ENCODE measurements at regions not wholly inside any gene's neighbourhood (a gene's known extent, or its start where the extent isn't known, plus 50 kb on each side); places are given as distances from the start of the nearest gene placed in this dataset.

DNA sequence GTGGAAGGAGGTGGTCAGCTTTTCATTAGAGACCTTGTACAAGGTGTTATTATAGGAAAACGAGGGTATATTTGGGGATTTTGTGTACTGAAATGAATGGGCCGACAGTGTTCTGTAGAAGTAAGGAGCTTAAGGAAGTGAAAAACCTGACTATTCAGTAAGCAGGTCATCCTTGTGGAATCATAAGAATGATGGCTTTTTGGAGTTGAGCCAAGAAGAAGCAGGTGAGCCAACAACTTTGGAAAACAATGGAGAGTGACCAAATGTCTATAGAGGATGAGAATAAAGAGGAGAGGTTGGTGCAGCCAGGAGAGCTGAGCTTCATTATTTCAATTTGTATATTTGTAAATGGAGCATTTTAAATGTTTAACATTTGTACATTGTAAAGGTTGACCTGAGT is 595.7 kb downstream of the CCSER2 start:
- H3K9me3 Mint-ChIP-seq, result peaks cover 4% of the 10 kb centered on the region
- H3K27ac Mint-ChIP-seq, result no peak overlapping the region
- no peak for DNase-seq (ENCODE audit: low spot score in 2 of 2, unreplicated experiment in 2 of 2)
- H3K4me1 Mint-ChIP-seq, result no peaks in the 10 kb centered on the region
- no peak overlapping the region for H3K4me3 Mint-ChIP-seq
- TF ChIP-seq, protein P1, sequence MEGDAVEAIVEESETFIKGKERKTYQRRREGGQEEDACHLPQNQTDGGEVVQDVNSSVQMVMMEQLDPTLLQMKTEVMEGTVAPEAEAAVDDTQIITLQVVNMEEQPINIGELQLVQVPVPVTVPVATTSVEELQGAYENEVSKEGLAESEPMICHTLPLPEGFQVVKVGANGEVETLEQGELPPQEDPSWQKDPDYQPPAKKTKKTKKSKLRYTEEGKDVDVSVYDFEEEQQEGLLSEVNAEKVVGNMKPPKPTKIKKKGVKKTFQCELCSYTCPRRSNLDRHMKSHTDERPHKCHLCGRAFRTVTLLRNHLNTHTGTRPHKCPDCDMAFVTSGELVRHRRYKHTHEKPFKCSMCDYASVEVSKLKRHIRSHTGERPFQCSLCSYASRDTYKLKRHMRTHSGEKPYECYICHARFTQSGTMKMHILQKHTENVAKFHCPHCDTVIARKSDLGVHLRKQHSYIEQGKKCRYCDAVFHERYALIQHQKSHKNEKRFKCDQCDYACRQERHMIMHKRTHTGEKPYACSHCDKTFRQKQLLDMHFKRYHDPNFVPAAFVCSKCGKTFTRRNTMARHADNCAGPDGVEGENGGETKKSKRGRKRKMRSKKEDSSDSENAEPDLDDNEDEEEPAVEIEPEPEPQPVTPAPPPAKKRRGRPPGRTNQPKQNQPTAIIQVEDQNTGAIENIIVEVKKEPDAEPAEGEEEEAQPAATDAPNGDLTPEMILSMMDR (IDR thresholded peaks at IDR 0.05; ENCODE audit: unreplicated experiment), result no peak
- H3K27me3 Mint-ChIP-seq (ENCODE audit: low read depth), result peaks cover 12% of the 10 kb centered on the region
- no peaks in the 10 kb centered on the region for H3K36me3 Mint-ChIP-seq

DNA sequence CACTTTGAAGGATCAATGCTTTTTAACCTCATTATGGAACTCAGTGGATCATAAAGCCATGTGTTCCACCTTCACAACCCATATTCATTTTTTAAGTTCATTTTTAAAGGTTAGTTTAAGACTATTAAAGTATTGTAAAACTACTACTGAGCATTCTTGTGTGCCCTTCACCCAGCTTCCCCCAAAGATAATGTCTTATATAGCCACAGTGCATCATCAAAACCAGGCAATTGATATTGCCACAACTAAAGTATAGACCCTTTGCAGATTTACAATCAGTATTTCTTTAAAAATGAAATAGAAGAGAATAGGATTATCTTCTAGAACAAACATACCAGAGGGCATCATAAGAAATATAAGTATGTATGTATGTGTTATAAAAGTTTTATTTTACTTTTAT is 597.1 kb downstream of the CCSER2 start:
- Mint-ChIP-seq H3K9me3 (no peaks in the 10 kb centered on the region), H3K36me3 (no peaks in the 10 kb centered on the region)

DNA sequence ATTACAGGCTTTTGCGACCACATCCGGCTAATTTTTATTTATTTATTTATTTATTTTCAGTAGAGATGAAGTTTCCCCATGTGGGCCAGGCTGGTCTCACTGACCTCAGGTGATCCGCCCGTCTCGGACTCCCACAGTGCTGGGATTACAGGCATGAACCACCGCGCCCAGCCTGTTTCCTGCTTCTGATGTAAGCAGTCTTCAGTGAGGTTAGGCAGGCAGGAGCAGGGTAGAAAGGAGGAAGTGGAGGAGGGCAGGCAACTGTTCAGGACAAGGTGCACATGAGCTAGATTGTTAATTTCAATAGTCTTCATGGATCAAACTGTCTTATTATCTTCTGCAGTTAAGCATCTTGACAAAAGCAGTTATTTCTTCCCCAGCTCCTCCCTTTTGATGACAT is 605.0 kb downstream of the CCSER2 start:
- Mint-ChIP-seq H3K4me1 (no peaks in the 10 kb centered on the region), H3K27ac (no peak overlapping the region), H3K9me3 (no peaks in the 10 kb centered on the region), H3K27me3 (ENCODE audit: low read depth) (peaks cover 15% of the 10 kb centered on the region), H3K36me3 (no peaks in the 10 kb centered on the region), H3K4me3 (no peak overlapping the region)
- TF ChIP-seq, protein P1 (IDR thresholded peaks at IDR 0.05; ENCODE audit: unreplicated experiment), result no peak
- DNase-seq (ENCODE audit: low spot score in 2 of 2, unreplicated experiment in 2 of 2), result no peak

More for the DNA sequence above, 597.1 kb downstream of the CCSER2 start:
- TF ChIP-seq, protein P1 (IDR thresholded peaks at IDR 0.05; ENCODE audit: unreplicated experiment), result no peak
- peaks cover 9% of the 10 kb centered on the region for H3K27me3 Mint-ChIP-seq (ENCODE audit: low read depth)
- DNase-seq (ENCODE audit: low spot score in 2 of 2, unreplicated experiment in 2 of 2), result no peak
- no peak overlapping the region for H3K4me3 Mint-ChIP-seq
- no peaks in the 10 kb centered on the region for H3K4me1 Mint-ChIP-seq
- no peak overlapping the region for H3K27ac Mint-ChIP-seq

DNA sequence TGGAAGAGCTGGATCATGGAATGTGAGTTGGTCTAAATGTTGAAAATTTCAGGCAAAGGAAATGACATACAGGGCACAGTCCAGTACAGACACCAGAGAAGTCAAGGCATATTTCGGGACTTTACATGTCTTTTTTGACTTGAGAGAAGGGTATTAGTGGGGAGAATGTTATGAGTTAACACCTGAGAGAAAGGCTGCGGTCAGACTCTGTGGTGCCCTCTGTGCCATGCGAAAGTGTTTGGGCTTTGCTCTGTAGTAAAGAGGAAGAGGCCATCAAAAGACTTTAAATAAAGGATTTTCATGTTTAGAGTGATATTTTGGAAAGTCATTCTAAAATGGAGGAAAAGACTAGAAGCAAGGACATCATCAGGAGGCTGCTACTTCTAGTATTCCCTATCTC is 607.4 kb downstream of the CCSER2 start:
- Mint-ChIP-seq H3K27ac (no peak overlapping the region), H3K4me3 (no peak overlapping the region), H3K4me1 (no peaks in the 10 kb centered on the region), H3K27me3 (ENCODE audit: low read depth) (peaks cover 26% of the 10 kb centered on the region), H3K9me3 (no peaks in the 10 kb centered on the region), H3K36me3 (no peaks in the 10 kb centered on the region)
- DNase-seq (ENCODE audit: low spot score in 2 of 2, unreplicated experiment in 2 of 2), result no peak
- TF ChIP-seq, protein P1 (IDR thresholded peaks at IDR 0.05; ENCODE audit: unreplicated experiment), result no peak

DNA sequence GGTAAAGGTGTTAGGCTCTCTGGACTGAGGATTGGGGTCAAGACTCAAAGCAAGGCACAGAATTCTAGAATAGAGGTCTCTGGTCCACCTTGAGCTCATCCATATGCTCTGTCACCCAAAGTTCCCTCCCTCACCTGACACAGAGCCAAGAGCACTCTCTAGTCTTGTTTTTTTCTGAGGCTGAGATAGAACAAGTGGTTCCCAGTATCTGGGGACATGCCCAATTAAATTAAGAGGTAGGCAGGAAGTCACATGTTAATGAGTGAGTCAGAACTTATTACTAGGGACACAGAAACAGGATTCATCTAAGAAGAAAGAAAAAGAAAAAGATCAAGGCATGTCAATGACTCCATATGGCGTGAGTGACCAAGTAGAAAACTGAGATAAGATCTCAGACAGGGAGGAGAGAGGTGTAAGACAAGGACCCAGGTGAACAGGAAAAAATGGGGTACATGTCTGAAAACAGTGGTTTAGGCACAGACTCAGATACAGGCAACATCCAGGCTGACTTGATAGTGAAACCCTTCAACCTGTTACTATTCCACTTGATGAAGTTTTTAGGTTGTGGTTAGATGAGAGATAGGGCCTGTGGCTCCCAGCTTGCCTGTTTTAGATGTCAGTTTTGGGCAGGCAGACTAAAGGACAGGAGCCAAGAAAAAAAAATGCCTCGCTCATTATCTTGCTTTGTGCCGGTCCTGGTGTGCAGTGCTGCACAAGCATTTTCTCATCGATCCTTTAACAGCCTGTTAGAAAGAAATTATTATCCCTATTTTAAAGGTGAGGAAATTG is 609.9 kb downstream of the CCSER2 start:
- TF ChIP-seq, protein P1 (IDR thresholded peaks at IDR 0.05; ENCODE audit: unreplicated experiment), result no peak
- no peak overlapping the region for H3K4me3 Mint-ChIP-seq
- no peak for DNase-seq (ENCODE audit: low spot score in 2 of 2, unreplicated experiment in 2 of 2)
- peaks cover 27% of the 10 kb centered on the region for H3K27me3 Mint-ChIP-seq (ENCODE audit: low read depth)
- H3K27ac Mint-ChIP-seq, result no peak overlapping the region
- no peaks in the 10 kb centered on the region for H3K36me3 Mint-ChIP-seq
- H3K4me1 Mint-ChIP-seq, result no peaks in the 10 kb centered on the region
- H3K9me3 Mint-ChIP-seq, result no peaks in the 10 kb centered on the region

Measured in mesothelial cell of epicardium (in vitro differentiated cells).